Hepatocyte (in vitro differentiated cells): ENCODE measurements at regions not wholly inside any gene's neighbourhood (a gene's known extent, or its start where the extent isn't known, plus 50 kb on each side); places are given as distances from the start of the nearest gene placed in this dataset.

Experiments
- EZH2phosphoT487 ChIP-seq: fragments of 200-600 bp; sonication (generic); IDR thresholded peaks from one replicate; pipeline ENCODE4 v1.6.1; 2018; ENCODE audit warnings: antibody characterized with exemption, mild to moderate bottlenecking, low read depth, moderate library complexity; ENCODE audit not compliant: unreplicated experiment, severe bottlenecking
- TF ChIP-seq, protein P1 (sequence below): fragments of 200-600 bp; sonication (generic); IDR thresholded peaks from 2 replicates; pipeline ENCODE4 v1.5.1; 2016; ENCODE audit warnings: antibody characterized with exemption, mild to moderate bottlenecking; ENCODE audit not compliant: poor library complexity

DNA sequence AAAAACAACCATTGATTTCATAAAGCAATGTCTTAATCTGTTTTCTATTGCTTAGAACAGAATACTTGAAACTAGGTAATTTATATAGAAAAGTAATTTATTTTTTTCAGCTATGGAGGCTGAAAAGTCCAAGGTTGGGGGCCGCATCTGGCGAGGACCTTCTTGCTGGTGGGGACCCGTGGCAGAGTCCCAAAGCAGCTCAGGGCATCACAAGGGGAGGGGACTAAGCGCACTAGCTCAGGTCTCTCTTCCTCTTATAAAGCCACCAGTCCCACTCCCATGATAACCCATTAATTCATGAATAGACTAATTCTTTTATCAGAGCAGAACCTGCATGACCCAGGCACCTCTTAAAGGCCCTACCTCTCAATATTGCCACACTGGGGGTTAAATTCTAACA, 87.2 kb upstream of the KLF13 start:
- TF ChIP-seq, protein P1, sequence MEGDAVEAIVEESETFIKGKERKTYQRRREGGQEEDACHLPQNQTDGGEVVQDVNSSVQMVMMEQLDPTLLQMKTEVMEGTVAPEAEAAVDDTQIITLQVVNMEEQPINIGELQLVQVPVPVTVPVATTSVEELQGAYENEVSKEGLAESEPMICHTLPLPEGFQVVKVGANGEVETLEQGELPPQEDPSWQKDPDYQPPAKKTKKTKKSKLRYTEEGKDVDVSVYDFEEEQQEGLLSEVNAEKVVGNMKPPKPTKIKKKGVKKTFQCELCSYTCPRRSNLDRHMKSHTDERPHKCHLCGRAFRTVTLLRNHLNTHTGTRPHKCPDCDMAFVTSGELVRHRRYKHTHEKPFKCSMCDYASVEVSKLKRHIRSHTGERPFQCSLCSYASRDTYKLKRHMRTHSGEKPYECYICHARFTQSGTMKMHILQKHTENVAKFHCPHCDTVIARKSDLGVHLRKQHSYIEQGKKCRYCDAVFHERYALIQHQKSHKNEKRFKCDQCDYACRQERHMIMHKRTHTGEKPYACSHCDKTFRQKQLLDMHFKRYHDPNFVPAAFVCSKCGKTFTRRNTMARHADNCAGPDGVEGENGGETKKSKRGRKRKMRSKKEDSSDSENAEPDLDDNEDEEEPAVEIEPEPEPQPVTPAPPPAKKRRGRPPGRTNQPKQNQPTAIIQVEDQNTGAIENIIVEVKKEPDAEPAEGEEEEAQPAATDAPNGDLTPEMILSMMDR, result no peak
- TF ChIP-seq EZH2phosphoT487, result no peak
